ENCODE measurements at regions not wholly inside any gene's neighbourhood (a gene's known extent, or its start where the extent isn't known, plus 50 kb on each side); places are given as distances from the start of the nearest gene placed in this dataset.

- no peak for TF ChIP-seq CTCF (IDR thresholded peaks at IDR 0.05; ENCODE audit: poor library complexity)
- no peak for TF ChIP-seq EZH2 (IDR thresholded peaks at IDR 0.05; ENCODE audit: borderline replicate concordance)
Measured at GRCh38 chr13:30363725-30364124, 56.4 kb upstream of the KATNAL1 start.

All from hepatocyte (in vitro differentiated cells).